ENCODE measurements at regions not wholly inside any gene's neighbourhood (a gene's known extent, or its start where the extent isn't known, plus 50 kb on each side); places are given as distances from the start of the nearest gene placed in this dataset.

- DNase-seq (ENCODE audit: low read depth in 3 of 3, low spot score in 1 of 3): no peak
Observed at GRCh38 chr6:159118924-159119323, 50.3 kb upstream of the FNDC1 start.

GRCh38 chr6:159117563-159117962, 51.6 kb upstream of the FNDC1 start:
- DNase-seq (ENCODE audit: low read depth in 3 of 3, low spot score in 1 of 3): no peak

DNA sequence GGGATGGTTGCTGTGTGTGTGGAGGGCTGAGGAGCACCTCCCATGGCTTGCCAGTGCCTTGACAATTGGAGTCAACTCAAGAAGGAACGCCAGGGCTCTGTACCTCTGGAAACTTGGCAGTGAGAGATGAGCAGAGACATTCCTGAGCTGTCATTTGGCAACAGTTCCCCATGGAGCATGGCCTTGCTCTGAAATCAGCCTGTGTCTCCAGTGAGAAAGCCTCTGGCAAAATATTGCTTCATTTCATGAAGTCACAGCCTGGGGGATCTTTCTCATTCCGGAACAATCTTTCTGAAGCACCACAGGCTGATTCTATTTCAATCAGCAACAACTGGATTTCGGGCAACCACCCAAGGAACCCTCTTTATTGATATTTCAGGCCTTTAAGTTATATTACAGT, 52.2 kb upstream of the FNDC1 start:
- no peak for DNase-seq (ENCODE audit: low read depth in 3 of 3, low spot score in 1 of 3)

DNA sequence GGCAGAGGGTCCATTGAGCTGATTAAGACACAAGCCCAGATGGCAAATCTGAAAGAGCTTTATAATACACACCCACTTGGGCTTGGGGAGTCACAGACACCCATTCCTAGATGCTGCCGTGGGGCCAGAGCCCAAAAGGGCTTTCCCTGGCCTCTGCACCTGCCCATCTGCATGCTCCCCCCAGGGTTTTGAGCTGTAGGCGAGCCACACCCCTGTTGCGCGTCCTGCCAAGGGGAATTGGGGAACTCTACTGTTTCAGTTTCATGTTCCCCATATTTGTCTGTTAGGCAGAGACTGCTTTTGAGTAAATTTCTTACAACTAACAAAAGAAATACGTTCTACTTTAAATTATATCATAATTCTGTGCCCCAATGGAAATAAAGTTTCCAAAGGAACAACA, 52.9 kb upstream of the FNDC1 start:
- DNase-seq (ENCODE audit: low read depth in 3 of 3, low spot score in 1 of 3): no peak

- DNase-seq (ENCODE audit: low read depth in 3 of 3, low spot score in 1 of 3): no peak
Observed at GRCh38 chr6:159114569-159114968, 54.6 kb upstream of the FNDC1 start.

GRCh38 chr6:159113223-159113622, 56.0 kb upstream of the FNDC1 start:
- DNase-seq (ENCODE audit: low read depth in 3 of 3, low spot score in 1 of 3): no peak

GRCh38 chr6:159112714-159113113, 56.5 kb upstream of the FNDC1 start:
- DNase-seq (ENCODE audit: low read depth in 3 of 3, low spot score in 1 of 3): no peak

DNA sequence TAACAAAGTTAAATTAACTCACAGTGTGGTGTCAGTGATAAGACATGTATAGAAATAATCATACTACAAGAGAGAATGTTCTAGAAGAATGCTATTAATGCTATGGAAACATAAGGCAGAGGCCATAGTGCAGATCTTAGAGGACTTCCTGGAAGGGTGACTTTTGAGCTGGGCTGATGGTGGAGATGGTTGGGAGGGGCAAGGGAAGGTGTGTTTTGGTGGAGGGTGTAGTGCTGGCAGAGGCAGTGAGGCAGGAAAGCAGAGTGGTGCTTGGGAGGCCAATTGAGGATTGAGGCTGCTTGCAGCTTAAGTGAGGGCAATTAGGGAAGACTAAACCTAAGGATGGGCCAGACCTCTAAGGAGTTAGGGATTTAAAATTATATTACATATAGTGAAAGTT, 58.5 kb upstream of the FNDC1 start:
- no peak for DNase-seq (ENCODE audit: low read depth in 3 of 3, low spot score in 1 of 3)

DNA sequence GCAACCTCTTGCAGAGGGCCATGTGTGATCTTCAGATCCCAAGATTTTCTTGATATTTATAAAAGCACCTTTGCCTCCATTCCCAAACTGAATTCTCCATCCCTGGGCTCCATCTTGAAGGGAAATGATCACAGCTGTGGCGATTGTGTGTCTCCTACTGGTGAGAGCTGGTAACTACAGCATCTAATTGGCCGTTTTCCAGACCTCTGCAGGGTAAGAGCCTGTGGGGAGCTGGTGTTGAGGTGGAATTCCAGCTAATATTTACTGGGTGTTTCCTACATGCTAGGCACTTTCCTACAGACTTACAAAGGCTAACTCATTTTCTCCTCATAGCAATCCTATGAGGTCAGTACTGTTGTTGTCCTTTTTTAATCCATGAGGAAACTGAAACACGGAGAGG, 59.2 kb upstream of the FNDC1 start:
- DNase-seq (ENCODE audit: low read depth in 3 of 3, low spot score in 1 of 3): no peak

DNA sequence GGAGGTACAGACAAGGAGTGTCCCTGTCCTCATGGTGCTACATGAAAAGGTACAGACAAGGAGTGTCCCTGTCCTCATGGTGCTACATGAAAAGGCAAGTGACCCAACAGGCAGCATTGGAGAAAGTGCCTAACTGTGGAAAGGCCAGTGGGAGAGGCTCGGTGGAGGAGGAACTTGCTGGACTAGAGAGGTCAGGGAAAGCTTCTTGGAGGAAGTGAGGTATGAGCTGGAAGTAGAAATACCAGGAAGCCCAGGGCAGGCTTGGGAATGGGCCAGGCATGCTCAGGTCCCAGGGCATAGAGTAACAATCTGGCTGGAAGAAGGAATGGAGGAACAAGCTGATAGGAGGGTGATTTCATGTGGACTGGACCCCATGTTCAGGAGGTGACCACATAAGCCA, 59.8 kb upstream of the FNDC1 start:
- no peak for DNase-seq (ENCODE audit: low read depth in 3 of 3, low spot score in 1 of 3)

GRCh38 chr6:159108426-159108985, 60.7 kb upstream of the FNDC1 start:
- no peak for DNase-seq (ENCODE audit: low read depth in 3 of 3, low spot score in 1 of 3)

- peak in 2 of 3 donors; percentile 39 to 40 for DNase-seq (ENCODE audit: low read depth in 3 of 3, low spot score in 1 of 3)
Observed at GRCh38 chr6:159107451-159108260, 61.5 kb upstream of the FNDC1 start.

- DNase-seq (ENCODE audit: low read depth in 3 of 3, low spot score in 1 of 3): peak; percentile 76 to 94 (median 87)
Observed at GRCh38 chr6:159106627-159107241, 61.9 kb upstream of the TAGAP start.

GRCh38 chr6:159105716-159106115, 60.9 kb upstream of the TAGAP start:
- no peak for DNase-seq (ENCODE audit: low read depth in 3 of 3, low spot score in 1 of 3)

- DNase-seq (ENCODE audit: low read depth in 3 of 3, low spot score in 1 of 3): no peak
Observed at GRCh38 chr6:159104931-159105330, 60.1 kb upstream of the TAGAP start.

DNA sequence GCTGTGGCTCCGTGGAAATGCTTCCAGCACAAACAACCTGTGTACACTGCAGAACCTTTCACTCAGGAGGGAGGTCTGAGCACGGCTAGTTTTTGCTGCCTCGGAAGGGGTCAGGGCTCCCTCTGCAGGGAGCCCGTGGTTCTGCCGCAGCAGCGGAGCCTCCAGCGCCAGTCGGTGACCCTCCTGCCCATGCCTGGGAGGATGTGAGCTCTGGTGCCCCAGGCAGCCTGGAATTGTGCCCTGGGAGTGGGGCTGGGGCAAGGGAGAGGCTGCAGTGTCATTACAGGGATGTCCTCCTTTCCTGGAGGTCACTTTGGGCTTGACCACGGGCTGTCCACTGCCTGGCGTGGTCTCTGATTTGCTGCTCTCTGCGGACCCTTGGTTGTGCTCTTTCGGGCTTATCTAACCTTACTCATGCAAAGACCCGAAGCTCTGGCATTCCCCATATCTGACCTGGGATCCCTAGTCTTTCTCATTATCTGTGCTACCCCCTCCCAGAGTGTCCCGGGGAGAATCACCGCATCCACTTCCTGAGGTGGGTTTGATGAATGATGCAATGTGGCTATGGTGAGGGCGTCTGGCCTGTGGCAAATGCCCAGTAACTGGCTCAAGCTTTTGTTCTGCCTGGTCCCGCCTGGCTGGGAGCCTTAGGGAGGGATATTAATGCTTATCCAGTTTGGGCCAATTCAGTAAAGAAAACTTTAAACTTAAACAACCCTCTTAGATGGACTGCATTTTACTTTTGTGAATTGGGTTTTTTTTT, 59.6 kb upstream of the TAGAP start:
- DNase-seq (ENCODE audit: low read depth in 3 of 3, low spot score in 1 of 3): peak; percentile 49 to 75 (median 72)

- DNase-seq (ENCODE audit: low read depth in 3 of 3, low spot score in 1 of 3): no peak
Observed at GRCh38 chr6:159103396-159104162, 58.8 kb upstream of the TAGAP start.

DNA sequence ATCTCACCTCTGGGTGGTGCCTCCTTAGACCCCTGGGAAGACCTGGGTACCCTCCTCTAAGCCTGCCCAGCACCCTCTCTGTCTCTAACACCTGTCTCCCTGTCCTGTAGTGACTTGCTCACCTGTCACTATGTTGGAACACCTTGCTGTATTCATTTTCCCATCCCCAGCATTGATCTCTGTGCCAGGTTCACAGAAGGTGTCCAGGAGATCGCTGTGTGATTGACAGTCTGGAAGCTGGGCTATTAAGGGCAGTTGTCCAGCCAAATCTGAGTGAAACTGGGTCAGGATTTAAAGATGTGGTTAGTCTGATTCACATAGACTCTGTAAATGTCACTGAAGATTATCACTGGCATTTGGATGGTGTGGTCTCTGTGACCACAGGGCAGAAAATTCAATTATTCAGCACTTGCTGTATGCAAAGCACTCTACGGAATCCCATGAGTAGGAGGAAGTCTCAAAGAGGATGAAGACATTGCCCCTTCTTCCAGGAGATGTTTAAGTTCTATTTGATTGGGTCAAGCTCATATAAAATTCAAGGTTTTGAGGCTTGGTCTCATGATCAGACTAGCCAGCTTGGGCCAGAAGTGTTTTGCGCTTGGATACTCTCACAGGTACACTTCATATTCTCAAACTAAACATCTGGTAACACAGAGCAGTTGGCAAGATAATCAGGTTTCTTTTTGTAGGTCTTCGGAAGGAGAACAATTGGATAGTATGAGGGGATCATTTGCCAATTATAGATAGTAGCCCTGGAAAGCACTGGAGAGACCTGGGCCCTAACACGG, 57.8 kb upstream of the TAGAP start:
- DNase-seq (ENCODE audit: low read depth in 3 of 3, low spot score in 1 of 3): no peak

DNA sequence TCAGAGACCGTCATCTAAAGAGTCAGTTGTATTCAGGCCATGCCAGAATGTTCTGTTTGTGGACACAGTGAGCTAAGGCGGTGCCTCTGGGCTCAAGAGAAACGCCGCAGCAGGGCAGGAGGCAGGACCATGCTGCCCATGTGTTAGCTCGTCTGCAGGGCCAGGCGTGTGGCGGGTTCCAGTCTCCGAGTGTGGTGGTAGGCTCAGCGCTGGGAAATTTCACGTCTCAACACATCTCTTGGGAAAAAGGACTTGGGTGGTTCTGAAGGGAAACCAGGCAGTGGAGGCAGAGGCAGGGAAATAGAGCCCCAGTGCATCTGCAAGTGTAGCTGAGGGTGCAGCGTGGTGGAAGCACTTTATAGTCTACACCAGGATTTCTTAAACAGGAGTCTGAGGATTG, 56.9 kb upstream of the TAGAP start:
- no peak for DNase-seq (ENCODE audit: low read depth in 3 of 3, low spot score in 1 of 3)
